ENCODE measurements at regions not wholly inside any gene's neighbourhood (a gene's known extent, or its start where the extent isn't known, plus 50 kb on each side); places are given as distances from the start of the nearest gene placed in this dataset.
A peak's percentile ranks its signal among the peaks of the same experiment; 100 is the strongest.
"Not testable (repeated sequence)": the region's sequence is repeated elsewhere in the genome, so short reads cannot be mapped to it uniquely, and the experiment has no call there.

GRCh38 chr5:100667161-100667630, 132.0 kb downstream of the FAM174A start:
- H3K4me3 ChIP-seq (ENCODE audit: low read length), result no peak overlapping the region
- no peaks in the 10 kb centered on the region for H3K79me1 ChIP-seq (ENCODE audit: low read length)
- H3K9ac ChIP-seq (ENCODE audit: low read length), result no peak overlapping the region
- no peak overlapping the region for H2BK120ac ChIP-seq (ENCODE audit: low read depth, low read length)
- no peaks in the 10 kb centered on the region for H3K79me2 ChIP-seq (ENCODE audit: control insufficient read depth, insufficient read depth, low read length)
- H3K4me1 ChIP-seq (ENCODE audit: control insufficient read depth, low read depth, low read length), result no peaks in the 10 kb centered on the region
- WGBS (ENCODE audit: extremely low coverage, insufficient coverage, low lambda C conversion rate), result no CpG with 5 or more reads among the region's 4 CpGs
- H2BK15ac ChIP-seq (replicated peaks; ENCODE audit: low read depth), result no peak overlapping the region
- H2AK5ac ChIP-seq (ENCODE audit: low read length), result no peak overlapping the region
- no peak overlapping the region for H3K4ac ChIP-seq (ENCODE audit: low read depth, low read length)
- H3K4me2 ChIP-seq (ENCODE audit: low read length), result no peak overlapping the region
- H3K27ac ChIP-seq (ENCODE audit: low read depth, low read length), result no peak overlapping the region
- H3K23ac ChIP-seq (ENCODE audit: low read length), result no peak overlapping the region
- no peaks in the 10 kb centered on the region for H3K36me3 ChIP-seq (ENCODE audit: control insufficient read depth, insufficient read depth, low read length)
- no peak overlapping the region for H4K8ac ChIP-seq (ENCODE audit: low read depth, low read length)
- no peak overlapping the region for H3K56ac ChIP-seq (ENCODE audit: low read length)
- peak overlapping the region; percentile 60 for H3K18ac ChIP-seq (ENCODE audit: low read length)
- H4K5ac ChIP-seq (ENCODE audit: low read length), result no peak overlapping the region
- no peaks in the 10 kb centered on the region for H3K27me3 ChIP-seq (ENCODE audit: insufficient read depth, low read length, poor library complexity)
- no peak for DNase-seq
- no peak overlapping the region for H2BK5ac ChIP-seq (ENCODE audit: low read length)

DNA sequence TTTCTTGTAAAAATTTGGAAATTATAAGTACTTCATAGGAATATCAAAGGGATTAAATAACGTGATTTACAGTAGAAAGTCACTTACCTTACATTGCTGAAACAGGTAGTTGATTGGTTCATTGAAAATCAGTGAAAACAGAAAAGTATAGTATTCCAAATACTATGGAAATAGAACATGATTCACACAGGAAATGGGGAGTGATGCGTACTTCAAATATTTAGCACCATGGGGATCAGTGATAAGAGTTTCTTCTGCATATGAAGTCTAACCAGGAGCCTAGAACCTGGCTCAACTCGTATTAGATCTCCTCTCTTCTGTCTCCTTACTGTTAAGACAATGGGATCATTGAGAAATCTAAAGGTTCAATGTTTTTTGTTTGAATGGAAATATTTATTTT, 133.3 kb downstream of the FAM174A start:
- Histone ChIP-seq H2BK5ac (ENCODE audit: low read length) (no peak overlapping the region), H3K27ac (ENCODE audit: low read depth, low read length) (no peak overlapping the region), H4K5ac (ENCODE audit: low read length) (no peak overlapping the region), H3K56ac (ENCODE audit: low read length) (no peak overlapping the region), H3K27me3 (ENCODE audit: insufficient read depth, low read length, poor library complexity) (no peaks in the 10 kb centered on the region), H3K79me2 (ENCODE audit: control insufficient read depth, insufficient read depth, low read length) (no peaks in the 10 kb centered on the region), H3K4me2 (ENCODE audit: low read length) (no peak overlapping the region), H2AK5ac (ENCODE audit: low read length) (no peak overlapping the region), H3K4ac (ENCODE audit: low read depth, low read length) (no peak overlapping the region), H3K4me1 (ENCODE audit: control insufficient read depth, low read depth, low read length) (no peaks in the 10 kb centered on the region), H3K18ac (ENCODE audit: low read length) (no peak overlapping the region), H3K36me3 (ENCODE audit: control insufficient read depth, insufficient read depth, low read length) (no peaks in the 10 kb centered on the region), H2BK15ac (replicated peaks; ENCODE audit: low read depth) (no peak overlapping the region), H3K4me3 (ENCODE audit: low read length) (no peak overlapping the region), H3K9ac (ENCODE audit: low read length) (no peak overlapping the region), H2BK120ac (ENCODE audit: low read depth, low read length) (no peak overlapping the region), H4K8ac (ENCODE audit: low read depth, low read length) (no peak overlapping the region), H3K23ac (ENCODE audit: low read length) (no peak overlapping the region), H3K79me1 (ENCODE audit: low read length) (no peaks in the 10 kb centered on the region)
- DNase-seq, result peak; percentile 76
- WGBS (ENCODE audit: extremely low coverage, insufficient coverage, low lambda C conversion rate), result no CpG with 5 or more reads among the region's 3 CpGs

DNA sequence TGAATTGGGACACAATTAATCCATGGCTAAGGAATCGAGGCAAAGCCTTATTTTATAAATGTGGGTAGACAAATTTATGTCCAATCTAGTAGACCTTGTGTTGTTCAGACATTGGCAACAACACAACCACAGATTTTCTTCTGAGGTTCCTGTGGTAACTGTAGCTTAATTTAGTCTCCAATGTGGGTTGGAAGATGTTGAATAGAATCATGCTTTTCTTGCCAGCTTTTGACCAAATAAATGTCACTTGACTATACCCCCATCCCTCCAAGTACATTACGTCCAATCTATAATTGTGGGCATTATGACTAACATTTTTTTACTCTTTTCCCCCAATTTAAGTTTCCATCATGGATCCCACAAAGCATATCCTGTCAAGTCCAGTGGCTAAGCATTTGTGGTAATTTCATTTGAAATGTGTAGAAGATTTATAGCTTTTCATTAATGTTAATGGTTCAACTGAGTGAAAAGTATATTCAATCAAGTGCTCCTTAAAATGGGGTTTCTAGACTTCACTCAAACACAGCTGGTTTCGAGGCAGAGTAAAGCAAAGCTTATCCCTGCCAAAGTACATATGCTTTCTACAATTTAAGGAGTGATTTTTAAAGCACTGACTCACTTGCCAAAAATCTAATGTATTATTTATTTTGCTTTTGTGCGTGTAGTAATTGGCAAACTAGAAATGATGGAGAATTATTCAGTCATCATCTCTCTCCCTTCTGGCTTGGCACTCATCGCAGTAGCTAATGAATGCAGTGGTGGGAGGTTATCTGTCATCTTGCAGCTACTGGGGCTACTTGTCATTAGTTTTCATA, 141.8 kb downstream of the FAM174A start:
- no peak overlapping the region for H3K23ac ChIP-seq (ENCODE audit: low read length)
- H3K27me3 ChIP-seq (ENCODE audit: insufficient read depth, low read length, poor library complexity), result no peaks in the 10 kb centered on the region
- H3K18ac ChIP-seq (ENCODE audit: low read length), result no peak overlapping the region
- no CpG with 5 or more reads among the region's 5 CpGs for WGBS (ENCODE audit: extremely low coverage, insufficient coverage, low lambda C conversion rate)
- no peak overlapping the region for H4K8ac ChIP-seq (ENCODE audit: low read depth, low read length)
- no peak overlapping the region for H3K9ac ChIP-seq (ENCODE audit: low read length)
- no peak overlapping the region for H2BK5ac ChIP-seq (ENCODE audit: low read length)
- no peak overlapping the region for H3K4me3 ChIP-seq (ENCODE audit: low read length)
- H3K4ac ChIP-seq (ENCODE audit: low read depth, low read length), result no peak overlapping the region
- H3K79me1 ChIP-seq (ENCODE audit: low read length), result no peaks in the 10 kb centered on the region
- H3K56ac ChIP-seq (ENCODE audit: low read length), result no peak overlapping the region
- no peak overlapping the region for H2BK120ac ChIP-seq (ENCODE audit: low read depth, low read length)
- H2BK15ac ChIP-seq (replicated peaks; ENCODE audit: low read depth), result no peak overlapping the region
- no peak overlapping the region for H3K27ac ChIP-seq (ENCODE audit: low read depth, low read length)
- no peaks in the 10 kb centered on the region for H3K79me2 ChIP-seq (ENCODE audit: control insufficient read depth, insufficient read depth, low read length)
- H3K36me3 ChIP-seq (ENCODE audit: control insufficient read depth, insufficient read depth, low read length), result no peaks in the 10 kb centered on the region
- no peak overlapping the region for H2AK5ac ChIP-seq (ENCODE audit: low read length)
- no peak overlapping the region for H3K4me2 ChIP-seq (ENCODE audit: low read length)
- no peak overlapping the region for H4K5ac ChIP-seq (ENCODE audit: low read length)
- H3K4me1 ChIP-seq (ENCODE audit: control insufficient read depth, low read depth, low read length), result no peaks in the 10 kb centered on the region
- no peak for DNase-seq

DNA sequence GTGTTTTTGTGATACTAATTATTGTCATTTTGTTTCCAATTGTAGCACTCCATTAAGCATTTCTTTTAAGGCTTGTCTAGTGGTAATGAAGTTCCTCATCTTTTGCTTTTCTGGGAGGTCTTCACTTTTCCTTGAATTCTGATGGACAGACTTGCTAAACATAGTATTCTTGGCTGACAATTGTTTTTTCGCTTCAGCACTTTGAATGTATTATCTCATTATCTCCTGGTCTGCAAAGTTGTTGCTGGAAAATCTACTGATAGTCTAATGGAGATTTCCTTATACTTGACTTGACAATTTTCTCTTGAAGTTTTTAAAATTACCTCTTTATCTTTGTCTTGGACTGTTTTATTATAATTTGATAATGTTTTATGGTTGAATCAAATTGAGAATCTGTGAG, 147.5 kb downstream of the FAM174A start:
- whole genome bisulfite sequencing (ENCODE audit: extremely low coverage, insufficient coverage, low lambda C conversion rate), result no CpG with 5 or more reads among the region's 1 CpG
- no peak overlapping the region for H3K56ac ChIP-seq (ENCODE audit: low read length)
- H4K5ac ChIP-seq (ENCODE audit: low read length), result no peak overlapping the region
- no peak overlapping the region for H2BK120ac ChIP-seq (ENCODE audit: low read depth, low read length)
- H3K79me2 ChIP-seq (ENCODE audit: control insufficient read depth, insufficient read depth, low read length), result no peaks in the 10 kb centered on the region
- H3K9ac ChIP-seq (ENCODE audit: low read length), result no peak overlapping the region
- H2BK15ac ChIP-seq (replicated peaks; ENCODE audit: low read depth), result no peak overlapping the region
- H3K4me1 ChIP-seq (ENCODE audit: control insufficient read depth, low read depth, low read length), result no peaks in the 10 kb centered on the region
- DNase-seq, result no peak
- H3K4me2 ChIP-seq (ENCODE audit: low read length), result no peak overlapping the region
- no peaks in the 10 kb centered on the region for H3K27me3 ChIP-seq (ENCODE audit: insufficient read depth, low read length, poor library complexity)
- H3K4ac ChIP-seq (ENCODE audit: low read depth, low read length), result no peak overlapping the region
- H2BK5ac ChIP-seq (ENCODE audit: low read length), result no peak overlapping the region
- H3K36me3 ChIP-seq (ENCODE audit: control insufficient read depth, insufficient read depth, low read length), result no peaks in the 10 kb centered on the region
- no peak overlapping the region for H4K8ac ChIP-seq (ENCODE audit: low read depth, low read length)
- H3K4me3 ChIP-seq (ENCODE audit: low read length), result no peak overlapping the region
- H2AK5ac ChIP-seq (ENCODE audit: low read length), result no peak overlapping the region
- H3K27ac ChIP-seq (ENCODE audit: low read depth, low read length), result no peak overlapping the region
- H3K79me1 ChIP-seq (ENCODE audit: low read length), result no peaks in the 10 kb centered on the region
- H3K18ac ChIP-seq (ENCODE audit: low read length), result no peak overlapping the region
- H3K23ac ChIP-seq (ENCODE audit: low read length), result no peak overlapping the region

DNA sequence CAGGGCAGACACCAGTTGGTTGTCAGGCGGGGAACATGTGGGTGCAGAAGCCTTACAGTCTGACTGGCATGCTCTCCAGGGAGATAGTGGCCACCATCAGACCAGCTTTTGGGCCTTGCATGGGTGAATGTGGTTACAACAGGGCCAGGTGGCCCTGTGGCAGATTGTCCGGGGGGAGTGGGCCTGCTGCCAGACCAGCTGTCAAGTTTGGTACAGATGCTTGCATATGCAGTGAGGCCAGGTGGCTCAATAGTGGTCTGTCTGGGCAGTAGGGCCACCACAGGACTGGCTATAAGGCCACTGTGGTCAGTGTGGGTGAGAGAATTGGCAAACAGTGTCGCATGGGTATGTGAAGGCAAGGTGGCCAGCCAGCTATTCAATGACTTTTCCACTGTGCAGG, 148.7 kb downstream of the FAM174A start:
- no peak overlapping the region for H3K9ac ChIP-seq (ENCODE audit: low read length)
- no peak overlapping the region for H3K4me3 ChIP-seq (ENCODE audit: low read length)
- no peaks in the 10 kb centered on the region for H3K4me1 ChIP-seq (ENCODE audit: control insufficient read depth, low read depth, low read length)
- H3K18ac ChIP-seq (ENCODE audit: low read length), result no peak overlapping the region
- no peaks in the 10 kb centered on the region for H3K27me3 ChIP-seq (ENCODE audit: insufficient read depth, low read length, poor library complexity)
- no CpG with 5 or more reads among the region's 3 CpGs for WGBS (ENCODE audit: extremely low coverage, insufficient coverage, low lambda C conversion rate)
- H4K8ac ChIP-seq (ENCODE audit: low read depth, low read length), result no peak overlapping the region
- H3K36me3 ChIP-seq (ENCODE audit: control insufficient read depth, insufficient read depth, low read length), result no peaks in the 10 kb centered on the region
- H3K79me2 ChIP-seq (ENCODE audit: control insufficient read depth, insufficient read depth, low read length), result no peaks in the 10 kb centered on the region
- H3K4ac ChIP-seq (ENCODE audit: low read depth, low read length), result no peak overlapping the region
- no peaks in the 10 kb centered on the region for H3K79me1 ChIP-seq (ENCODE audit: low read length)
- no peak overlapping the region for H2BK5ac ChIP-seq (ENCODE audit: low read length)
- no peak overlapping the region for H2BK15ac ChIP-seq (replicated peaks; ENCODE audit: low read depth)
- H4K5ac ChIP-seq (ENCODE audit: low read length), result no peak overlapping the region
- H3K56ac ChIP-seq (ENCODE audit: low read length), result no peak overlapping the region
- DNase-seq, result no peak
- no peak overlapping the region for H3K27ac ChIP-seq (ENCODE audit: low read depth, low read length)
- H3K23ac ChIP-seq (ENCODE audit: low read length), result no peak overlapping the region
- no peak overlapping the region for H2AK5ac ChIP-seq (ENCODE audit: low read length)
- H3K4me2 ChIP-seq (ENCODE audit: low read length), result no peak overlapping the region
- H2BK120ac ChIP-seq (ENCODE audit: low read depth, low read length), result no peak overlapping the region

GRCh38 chr5:100685122-100685521, 149.9 kb downstream of the FAM174A start:
- H3K4me2 ChIP-seq (ENCODE audit: low read length); H3K4me1 ChIP-seq (ENCODE audit: control insufficient read depth, low read depth, low read length); H3K18ac ChIP-seq (ENCODE audit: low read length); H4K8ac ChIP-seq (ENCODE audit: low read depth, low read length); H3K27ac ChIP-seq (ENCODE audit: low read depth, low read length); DNase-seq; H3K79me2 ChIP-seq (ENCODE audit: control insufficient read depth, insufficient read depth, low read length); H2BK15ac ChIP-seq (replicated peaks; ENCODE audit: low read depth); H2BK120ac ChIP-seq (ENCODE audit: low read depth, low read length); H3K56ac ChIP-seq (ENCODE audit: low read length); H3K79me1 ChIP-seq (ENCODE audit: low read length); H3K27me3 ChIP-seq (ENCODE audit: insufficient read depth, low read length, poor library complexity); H3K9ac ChIP-seq (ENCODE audit: low read length); H3K4ac ChIP-seq (ENCODE audit: low read depth, low read length); H4K5ac ChIP-seq (ENCODE audit: low read length); H2BK5ac ChIP-seq (ENCODE audit: low read length); H3K23ac ChIP-seq (ENCODE audit: low read length); H2AK5ac ChIP-seq (ENCODE audit: low read length); H3K36me3 ChIP-seq (ENCODE audit: control insufficient read depth, insufficient read depth, low read length); H3K4me3 ChIP-seq (ENCODE audit: low read length): not testable (repeated sequence)
- WGBS (ENCODE audit: extremely low coverage, insufficient coverage, low lambda C conversion rate), result no CpG with 5 or more reads among the region's 2 CpGs
